DND-41 (cell line): ENCODE measurements at regions not wholly inside any gene's neighbourhood (a gene's known extent, or its start where the extent isn't known, plus 50 kb on each side); places are given as distances from the start of the nearest gene placed in this dataset.

ENCODE experiments used
- CTCF ChIP-seq: IDR thresholded peaks from 2 replicates; pipeline ENCODE4 v1.5.1; 2012; ENCODE audit warnings: borderline replicate concordance, low read length, moderate library complexity, mild to moderate bottlenecking; ENCODE audit not compliant: poor library complexity, severe bottlenecking; ENCODE audit errors: extremely low read depth
- EZH2 ChIP-seq: IDR thresholded peaks from 3 replicates; pipeline ENCODE4 v1.6.1; 2012; ENCODE audit warnings: borderline replicate concordance, low read depth, mild to moderate bottlenecking, moderate library complexity, low read length, inconsistent platforms; ENCODE audit not compliant: severe bottlenecking

DNA sequence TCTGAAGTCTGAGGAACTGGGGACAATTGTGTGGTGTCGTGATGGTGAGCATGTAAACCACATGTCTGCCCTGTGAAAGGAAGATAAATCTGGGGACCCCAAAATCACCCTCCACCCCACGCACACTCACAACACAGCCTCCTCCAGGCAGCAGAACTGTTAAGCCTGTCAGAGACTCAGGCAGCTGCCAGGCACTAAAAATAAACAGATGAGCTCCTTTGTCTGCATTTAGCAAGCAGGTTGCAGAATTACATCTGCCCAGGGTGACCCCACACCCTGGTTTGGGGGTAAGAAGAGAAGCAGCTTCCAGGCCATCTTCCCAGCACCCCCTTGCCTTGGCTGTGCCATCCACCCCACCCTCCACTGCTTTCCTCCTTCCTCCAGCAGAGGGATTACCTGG is 119.1 kb upstream of the RUNX3 start:
- no peak for TF ChIP-seq CTCF
- no peak for TF ChIP-seq EZH2
